ENCODE measurements at regions not wholly inside any gene's neighbourhood (a gene's known extent, or its start where the extent isn't known, plus 50 kb on each side); places are given as distances from the start of the nearest gene placed in this dataset.

DNA sequence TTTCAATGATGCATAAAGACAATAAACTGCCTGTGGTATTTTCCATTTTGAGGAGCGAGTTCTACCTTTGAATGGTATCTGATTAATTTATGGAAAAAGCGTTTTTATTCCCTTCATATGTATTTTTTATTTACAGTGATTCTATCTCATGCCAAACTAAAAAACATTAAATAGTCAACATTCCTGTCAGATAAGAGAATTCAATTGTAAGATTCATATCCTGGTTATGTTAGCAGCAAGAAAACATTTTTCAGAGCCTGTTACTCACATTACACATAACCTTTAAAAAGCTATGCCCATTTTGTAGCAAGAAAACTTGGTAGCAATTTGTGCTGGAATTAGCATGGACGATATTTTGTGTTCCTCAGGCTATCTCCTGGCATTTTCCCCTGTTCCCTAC, 55.1 kb upstream of the PRLR start:
- H3K4me1 ChIP-seq = no peaks in the 10 kb centered on the region
- H3K4me3 ChIP-seq = no peak overlapping the region
- TF ChIP-seq, protein P1, sequence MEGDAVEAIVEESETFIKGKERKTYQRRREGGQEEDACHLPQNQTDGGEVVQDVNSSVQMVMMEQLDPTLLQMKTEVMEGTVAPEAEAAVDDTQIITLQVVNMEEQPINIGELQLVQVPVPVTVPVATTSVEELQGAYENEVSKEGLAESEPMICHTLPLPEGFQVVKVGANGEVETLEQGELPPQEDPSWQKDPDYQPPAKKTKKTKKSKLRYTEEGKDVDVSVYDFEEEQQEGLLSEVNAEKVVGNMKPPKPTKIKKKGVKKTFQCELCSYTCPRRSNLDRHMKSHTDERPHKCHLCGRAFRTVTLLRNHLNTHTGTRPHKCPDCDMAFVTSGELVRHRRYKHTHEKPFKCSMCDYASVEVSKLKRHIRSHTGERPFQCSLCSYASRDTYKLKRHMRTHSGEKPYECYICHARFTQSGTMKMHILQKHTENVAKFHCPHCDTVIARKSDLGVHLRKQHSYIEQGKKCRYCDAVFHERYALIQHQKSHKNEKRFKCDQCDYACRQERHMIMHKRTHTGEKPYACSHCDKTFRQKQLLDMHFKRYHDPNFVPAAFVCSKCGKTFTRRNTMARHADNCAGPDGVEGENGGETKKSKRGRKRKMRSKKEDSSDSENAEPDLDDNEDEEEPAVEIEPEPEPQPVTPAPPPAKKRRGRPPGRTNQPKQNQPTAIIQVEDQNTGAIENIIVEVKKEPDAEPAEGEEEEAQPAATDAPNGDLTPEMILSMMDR (IDR thresholded peaks at IDR 0.05) = no peak
- TF ChIP-seq POLR2A (IDR thresholded peaks at IDR 0.05) (no peak), POLR2AphosphoS5 (IDR thresholded peaks at IDR 0.05) (no peak), EP300 (IDR thresholded peaks at IDR 0.05) (no peak)
- no peak overlapping the region for H3K27ac ChIP-seq
- H3K9me3 ChIP-seq = no peaks in the 10 kb centered on the region
- no peak for ATAC-seq
- 66 to 67% methylated on average over 3 of the region's 3 CpGs for WGBS, 2 donors (ENCODE audit: low coverage in 1 of 2)
- H3K36me3 ChIP-seq = no peaks in the 10 kb centered on the region
- H3K27me3 ChIP-seq = no peaks in the 10 kb centered on the region

DNA sequence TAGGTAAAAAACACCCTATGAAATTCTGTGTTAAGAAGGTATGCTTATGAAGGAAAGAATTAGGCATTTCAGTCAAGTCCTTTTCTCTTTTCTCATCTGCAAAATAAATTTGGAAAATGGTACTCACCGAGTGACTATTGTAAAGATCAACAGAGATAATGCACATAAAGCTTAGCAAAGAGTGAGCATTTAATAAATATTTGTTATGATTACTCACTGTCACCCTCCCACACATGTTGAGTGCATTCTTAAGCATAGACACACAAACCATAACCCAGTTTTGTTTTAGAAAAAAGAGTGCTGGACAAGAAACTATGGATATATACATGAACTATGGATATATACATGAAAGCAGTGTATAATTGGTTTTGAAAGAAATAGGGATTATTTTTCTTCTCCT, 54.7 kb upstream of the PRLR start:
- Histone ChIP-seq H3K4me1 (no peaks in the 10 kb centered on the region), H3K9me3 (no peaks in the 10 kb centered on the region), H3K27me3 (no peaks in the 10 kb centered on the region), H3K36me3 (no peaks in the 10 kb centered on the region), H3K4me3 (no peak overlapping the region), H3K27ac (no peak overlapping the region)
- no peak for ATAC-seq
- no peak for TF ChIP-seq POLR2A (IDR thresholded peaks at IDR 0.05)
- TF ChIP-seq, protein P1 (IDR thresholded peaks at IDR 0.05) = no peak
- 43 to 64% methylated on average over 1 of the region's 1 CpG for WGBS, 2 donors (ENCODE audit: low coverage in 1 of 2)

DNA sequence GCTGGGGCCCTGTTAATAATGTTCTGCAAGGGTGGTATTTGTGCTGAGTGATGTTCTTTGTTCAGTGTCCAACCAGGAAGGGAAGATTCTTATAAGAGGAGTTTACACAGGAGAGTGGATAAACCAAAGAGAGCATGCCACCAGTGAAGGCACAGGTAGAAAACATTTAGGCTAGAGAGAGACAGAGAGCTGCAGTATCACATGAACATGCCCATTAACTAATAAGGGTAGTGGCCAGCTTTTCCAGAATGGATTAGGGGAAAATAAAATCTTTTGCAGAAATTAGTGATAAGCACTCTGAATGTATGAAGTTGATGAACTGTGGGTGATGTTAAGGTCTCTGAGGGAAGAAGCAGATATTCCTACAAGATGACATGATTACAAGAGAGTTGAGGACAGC, 54.1 kb upstream of the PRLR start:
- H3K4me3 ChIP-seq = no peak overlapping the region
- no peaks in the 10 kb centered on the region for H3K4me1 ChIP-seq
- H3K27ac ChIP-seq = no peak overlapping the region
- H3K27me3 ChIP-seq = no peaks in the 10 kb centered on the region
- ATAC-seq = no peak
- no peaks in the 10 kb centered on the region for H3K36me3 ChIP-seq
- TF ChIP-seq POLR2A (IDR thresholded peaks at IDR 0.05) = no peak
- TF ChIP-seq POLR2AphosphoS5 (IDR thresholded peaks at IDR 0.05) = no peak
- TF ChIP-seq, protein P1 (IDR thresholded peaks at IDR 0.05) = no peak
- no peak for TF ChIP-seq EP300 (IDR thresholded peaks at IDR 0.05)
- no peaks in the 10 kb centered on the region for H3K9me3 ChIP-seq

DNA sequence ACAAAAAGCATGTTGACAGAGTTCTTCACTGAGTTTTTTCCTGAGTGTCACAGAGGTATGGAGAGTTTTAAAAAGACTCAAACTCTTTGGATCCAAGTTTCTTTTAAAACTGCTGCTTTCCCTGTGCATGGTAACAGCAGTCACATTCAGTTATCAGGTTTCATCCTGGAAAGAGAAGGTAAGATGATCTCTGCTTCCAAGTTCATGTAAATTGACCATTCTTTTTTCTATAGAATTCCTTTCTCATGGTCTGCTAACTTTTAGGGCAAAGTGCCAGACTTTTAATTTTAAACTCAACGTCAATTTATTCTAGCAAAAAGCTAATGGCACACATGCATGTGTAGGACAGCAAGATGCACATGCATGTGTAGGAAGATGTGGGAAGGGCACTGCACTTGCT, 52.5 kb upstream of the PRLR start:
- 10 to 43% methylated on average over 1 of the region's 1 CpG for WGBS, 2 donors (ENCODE audit: low coverage in 1 of 2)
- Histone ChIP-seq H3K27me3 (no peaks in the 10 kb centered on the region), H3K9me3 (no peaks in the 10 kb centered on the region)

DNA sequence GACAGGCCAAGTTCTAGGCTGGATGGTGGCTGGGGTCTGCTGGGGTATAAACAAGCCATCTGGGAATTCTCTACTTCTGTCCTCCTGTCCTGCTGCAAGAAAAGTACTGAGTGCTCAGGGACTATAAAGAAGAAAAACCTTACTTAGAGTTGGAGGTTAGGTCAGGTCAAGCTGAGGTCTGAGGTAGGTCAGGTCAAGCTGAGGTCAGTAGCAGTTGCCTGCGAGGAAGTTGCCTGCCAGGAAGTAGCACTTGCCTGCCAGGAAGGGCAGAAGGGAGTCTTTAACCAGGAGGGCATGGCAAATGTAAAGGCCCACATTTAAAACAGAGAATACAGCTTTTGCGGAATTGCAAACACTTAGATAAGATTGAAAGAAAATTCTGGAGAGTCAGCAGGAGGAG, 51.3 kb upstream of the PRLR start:
- H3K27ac ChIP-seq = no peak overlapping the region
- 50 to 58% methylated on average over 2 of the region's 2 CpGs for WGBS, 2 donors (ENCODE audit: low coverage in 1 of 2)
- H3K4me1 ChIP-seq = no peaks in the 10 kb centered on the region
- H3K4me3 ChIP-seq = no peak overlapping the region
- H3K9me3 ChIP-seq = no peaks in the 10 kb centered on the region
- no peak for ATAC-seq
- no peaks in the 10 kb centered on the region for H3K27me3 ChIP-seq
- no peaks in the 10 kb centered on the region for H3K36me3 ChIP-seq
- TF ChIP-seq POLR2A (IDR thresholded peaks at IDR 0.05) = no peak
- no peak for TF ChIP-seq EP300 (IDR thresholded peaks at IDR 0.05)

More for the DNA sequence above, 52.5 kb upstream of the PRLR start:
- no peak overlapping the region for H3K4me3 ChIP-seq
- no peak overlapping the region for H3K27ac ChIP-seq
- ATAC-seq = no peak
- H3K36me3 ChIP-seq = no peaks in the 10 kb centered on the region
- no peaks in the 10 kb centered on the region for H3K4me1 ChIP-seq
- TF ChIP-seq POLR2AphosphoS5 (IDR thresholded peaks at IDR 0.05) = no peak
- TF ChIP-seq, protein P1 (IDR thresholded peaks at IDR 0.05) = no peak
- TF ChIP-seq POLR2A (IDR thresholded peaks at IDR 0.05) = no peak
- TF ChIP-seq EP300 (IDR thresholded peaks at IDR 0.05) = no peak

Small RNAs in the stretch of these regions (small RNA-seq; reads per million reads assigned to genes)
- gene RF00012 = 0 reads per million in 4 donors
